Erythroblast (primary cell): ENCODE measurements at regions not wholly inside any gene's neighbourhood (a gene's known extent, or its start where the extent isn't known, plus 50 kb on each side); places are given as distances from the start of the nearest gene placed in this dataset.

Experiments used
- GATA1 ChIP-seq: IDR thresholded peaks from 2 replicates; pipeline ENCODE4 v1.6.1; 2011; ENCODE audit warnings: low read depth, mild to moderate bottlenecking, control low read depth, low read length, moderate library complexity
- POLR2A ChIP-seq: IDR thresholded peaks from 2 replicates; pipeline ENCODE4 v1.6.1; 2011; ENCODE audit warnings: mild to moderate bottlenecking, low read length

DNA sequence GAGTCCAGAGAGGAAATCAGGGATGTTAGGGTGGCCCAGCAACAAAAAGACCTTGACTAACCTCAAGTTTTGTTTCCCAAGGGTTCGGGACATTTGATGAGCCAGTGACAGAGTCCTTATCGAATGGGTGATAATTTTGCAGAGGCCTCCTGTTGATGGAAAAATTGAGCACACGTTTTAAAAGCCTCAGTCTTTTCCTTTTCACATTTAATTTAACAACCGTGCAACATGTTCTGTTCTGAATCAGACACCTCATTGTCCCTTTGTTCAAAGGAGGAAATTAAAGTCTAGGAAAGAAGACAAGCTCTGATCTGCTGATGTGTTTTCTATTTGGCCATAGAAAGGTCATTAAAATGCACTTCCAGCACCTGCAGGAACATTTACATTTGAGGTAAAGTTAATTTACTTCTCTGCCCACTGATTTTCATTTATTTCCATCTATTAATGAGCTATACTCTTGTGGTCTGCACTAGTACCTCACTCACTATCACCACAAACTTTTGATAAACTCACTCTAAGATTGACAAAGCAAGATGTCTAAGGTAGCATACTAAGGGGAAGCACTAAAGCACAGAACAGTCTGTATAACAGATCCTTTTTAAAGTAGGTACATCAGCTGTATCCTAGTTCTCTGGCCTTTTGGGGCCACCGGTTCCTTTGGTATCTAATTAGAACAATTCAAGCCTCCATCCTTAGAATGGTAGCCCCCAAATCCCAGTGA, 147.0 kb downstream of the RPAP3 start:
- TF ChIP-seq POLR2A = no peak
- TF ChIP-seq GATA1 = no peak
